Neuronal stem cell (in vitro differentiated cells): ENCODE measurements at regions not wholly inside any gene's neighbourhood (a gene's known extent, or its start where the extent isn't known, plus 50 kb on each side); places are given as distances from the start of the nearest gene placed in this dataset.

Experiments used
- DNase-seq: peaks from one replicate; pipeline ENCODE4 v3.0.0-alpha.2; 2013; ENCODE audit warnings: low spot score
- H2AFZ ChIP-seq: one replicate; pipeline ENCODE4 v1.6.1; 2013; ENCODE audit warnings: mild to moderate bottlenecking, low read length, inconsistent platforms
- H2AK5ac ChIP-seq: 2 replicates; pipeline ENCODE4 v1.6.1; 2013; ENCODE audit warnings: low read depth, mild to moderate bottlenecking, inconsistent platforms, low read length, moderate library complexity, mixed read lengths
- H2BK120ac ChIP-seq: 2 replicates; pipeline ENCODE4 v1.6.1; 2013; ENCODE audit warnings: low read depth, mild to moderate bottlenecking, inconsistent platforms, low read length, moderate library complexity, mixed read lengths
- H2BK12ac ChIP-seq: one replicate; pipeline ENCODE4 v1.6.1; 2013; ENCODE audit warnings: low read length, inconsistent platforms
- H2BK15ac ChIP-seq: 2 replicates; pipeline ENCODE4 v1.6.1; 2013; ENCODE audit warnings: mild to moderate bottlenecking, low read length, inconsistent platforms, mixed read lengths
- H2BK5ac ChIP-seq: one replicate; pipeline ENCODE4 v1.6.1; 2013; ENCODE audit warnings: inconsistent platforms, mild to moderate bottlenecking, low read length, moderate library complexity
- H3K14ac ChIP-seq: one replicate; pipeline ENCODE4 v1.6.1; 2013; ENCODE audit warnings: low read length, inconsistent platforms
- H3K18ac ChIP-seq: 2 replicates; pipeline ENCODE4 v1.6.1; 2013; ENCODE audit warnings: low read length, inconsistent platforms
- H3K23ac ChIP-seq: 2 replicates; pipeline ENCODE4 v1.6.1; 2013; ENCODE audit warnings: low read depth, mild to moderate bottlenecking, mixed read lengths, low read length, inconsistent platforms; ENCODE audit not compliant: poor library complexity
- H3K27ac ChIP-seq: replicated peaks from 3 replicates; pipeline ENCODE4 v1.5.1; 2013; ENCODE audit warnings: low read length, inconsistent platforms
- H3K27me3 ChIP-seq, 3 experiments: 2 replicates each; pipeline ENCODE4 v1.6.1; 2013; ENCODE audit warnings: low read length in 3 of 3, mild to moderate bottlenecking in 2 of 3, inconsistent platforms in 1 of 3, low read depth in 1 of 3, mixed read lengths in 1 of 3, moderate library complexity in 1 of 3; ENCODE audit not compliant: control insufficient read depth in 3 of 3, insufficient read depth in 3 of 3
- H3K36me3 ChIP-seq, 2 donors: replicated peaks in 1 of 2; 2 replicates each; pipeline ENCODE4 v1.6.1; 2013; ENCODE audit warnings: low read length in 2 of 2; ENCODE audit not compliant: control insufficient read depth in 2 of 2, insufficient read depth in 2 of 2
- H3K4ac ChIP-seq: 2 replicates; pipeline ENCODE4 v1.6.1; 2013; ENCODE audit warnings: inconsistent platforms, mild to moderate bottlenecking, low read length, moderate library complexity
- H3K4me1 ChIP-seq, 2 donors: 1 replicate in 1 of 2; 2 replicates in 1 of 2; pipeline ENCODE4 v1.6.1; 2013; ENCODE audit warnings: low read length in 2 of 2, low read depth in 1 of 2; ENCODE audit not compliant: control insufficient read depth in 2 of 2, insufficient read depth in 1 of 2
- H3K4me2 ChIP-seq: one replicate; pipeline ENCODE4 v1.6.1; 2013; ENCODE audit warnings: mild to moderate bottlenecking, low read length, inconsistent platforms; ENCODE audit not compliant: insufficient read depth, poor library complexity, severe bottlenecking
- H3K4me3 ChIP-seq, 2 donors: 2 replicates each; pipeline ENCODE4 v1.5.1; 2013; ENCODE audit warnings: low read length in 2 of 2, mild to moderate bottlenecking in 2 of 2, inconsistent platforms in 1 of 2, moderate library complexity in 1 of 2
- H3K79me1 ChIP-seq: one replicate; pipeline ENCODE4 v1.6.1; 2013; ENCODE audit warnings: low read depth, mild to moderate bottlenecking, inconsistent platforms, low read length, moderate library complexity
- H3K9ac ChIP-seq: one replicate; pipeline ENCODE4 v1.6.1; 2013; ENCODE audit warnings: mild to moderate bottlenecking, low read depth, low read length, inconsistent platforms; ENCODE audit not compliant: poor library complexity
- H3K9me3 ChIP-seq, 2 donors: replicated peaks in 1 of 2; 2 replicates each; pipeline versions ENCODE3 to v1.6.1; 2013; ENCODE audit warnings: low read length in 2 of 2, mild to moderate bottlenecking in 2 of 2, inconsistent platforms in 1 of 2, low read depth in 1 of 2, mixed read lengths in 1 of 2, moderate library complexity in 1 of 2; ENCODE audit not compliant: control insufficient read depth in 2 of 2, insufficient read depth in 1 of 2
- H4K8ac ChIP-seq: one replicate; pipeline ENCODE4 v1.6.1; 2013; ENCODE audit warnings: low read depth, mild to moderate bottlenecking, inconsistent platforms, low read length, moderate library complexity
- H4K91ac ChIP-seq: one replicate; pipeline ENCODE4 v1.6.1; 2013; ENCODE audit warnings: low read length, low read depth, mild to moderate bottlenecking, inconsistent platforms; ENCODE audit not compliant: poor library complexity
- WGBS, 2 donors: extraction: QIAGEN DNeasy Blood & Tissue Kit; methylation state at CpG; one replicate each; pipeline ENCODE4 v1.1.7; 2013; ENCODE audit warnings: missing lambda C conversion rate in 2 of 2, mixed read lengths in 1 of 2; ENCODE audit not compliant: insufficient read length in 2 of 2, insufficient replicate concordance in 1 of 2; ENCODE audit errors: extremely low coverage in 2 of 2; 5-methylcytosine and 5-hydroxymethylcytosine counted together

DNA sequence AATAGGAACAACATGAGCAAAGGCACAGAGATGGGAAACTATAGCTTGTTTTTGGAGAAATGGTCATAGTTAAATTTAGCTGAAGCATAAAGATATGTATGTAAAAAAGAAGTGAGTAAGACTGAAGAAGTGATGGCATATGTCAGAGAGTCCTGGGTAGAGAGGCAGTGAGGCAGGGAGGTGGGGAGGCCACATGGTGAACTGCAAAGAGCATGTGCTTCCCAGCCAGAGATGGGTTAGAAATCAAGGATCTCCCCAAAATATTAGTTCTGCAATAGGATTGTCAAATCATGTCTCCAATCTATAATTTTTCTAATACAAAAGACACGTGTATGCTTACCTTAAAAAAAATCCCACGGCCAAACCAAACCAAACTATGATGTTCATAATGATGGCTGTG is 82.1 kb upstream of the STXBP6 start:
- H2AK5ac ChIP-seq = no peak overlapping the region

DNA sequence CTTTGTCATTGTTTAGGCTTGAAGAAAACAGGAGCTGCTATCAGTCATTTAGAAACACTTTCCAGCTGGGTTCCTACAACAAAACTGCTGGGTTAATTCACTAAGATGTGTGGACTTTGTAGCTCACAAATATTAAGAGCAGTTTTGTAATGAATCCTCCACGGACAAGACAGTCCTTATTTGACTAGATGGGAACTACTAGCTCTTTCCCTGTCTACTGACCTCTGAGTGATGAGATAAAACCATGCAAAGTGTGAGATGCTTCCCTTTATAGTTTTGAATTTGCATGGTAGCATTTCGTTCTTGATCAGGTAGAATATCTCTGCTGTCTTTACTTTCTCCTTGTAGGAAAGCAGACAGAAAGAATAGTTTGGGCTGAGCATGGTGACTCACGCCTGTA is 72.9 kb upstream of the STXBP6 start:
- H3K14ac ChIP-seq = no peak overlapping the region
- no peak overlapping the region for H4K8ac ChIP-seq
- H3K4me3 ChIP-seq = no peak overlapping the region
- no peaks in the 10 kb centered on the region for H3K79me1 ChIP-seq
- no peak overlapping the region for H3K4ac ChIP-seq
- H2BK5ac ChIP-seq = no peak overlapping the region
- DNase-seq = no peak
- H3K4me1 ChIP-seq = peaks cover 0 to 2% of the 10 kb centered on the region in 2 donors
- H2BK12ac ChIP-seq = no peak overlapping the region
- no peak overlapping the region for H2AFZ ChIP-seq
- no peak overlapping the region for H3K4me2 ChIP-seq
- no peaks in the 10 kb centered on the region for H3K27me3 ChIP-seq
- no peaks in the 10 kb centered on the region for H3K36me3 ChIP-seq
- no peak overlapping the region for H2AK5ac ChIP-seq
- no peak overlapping the region for H3K23ac ChIP-seq
- no peak overlapping the region for H4K91ac ChIP-seq
- H3K9me3 ChIP-seq = no peaks in the 10 kb centered on the region
- H3K9ac ChIP-seq = no peak overlapping the region
- WGBS, 2 donors = no CpG with 5 or more reads among the region's 3 CpGs
- no peak overlapping the region for H2BK120ac ChIP-seq
- no peak overlapping the region for H2BK15ac ChIP-seq
- no peak overlapping the region for H3K27ac ChIP-seq
- H3K18ac ChIP-seq = no peak overlapping the region

More for the DNA sequence above, 82.1 kb upstream of the STXBP6 start:
- WGBS, 2 donors = no CpG with 5 or more reads among the region's 2 CpGs
- no peaks in the 10 kb centered on the region for H3K27me3 ChIP-seq
- no peak overlapping the region for H3K4ac ChIP-seq
- no peak overlapping the region for H4K8ac ChIP-seq
- no peak overlapping the region for H3K18ac ChIP-seq
- no peak overlapping the region for H2BK5ac ChIP-seq
- no peak for DNase-seq
- H3K79me1 ChIP-seq = no peaks in the 10 kb centered on the region
- peaks cover 0 to 5% of the 10 kb centered on the region in 2 donors for H3K4me1 ChIP-seq
- H3K14ac ChIP-seq = no peak overlapping the region
- no peak overlapping the region for H2BK12ac ChIP-seq
- no peak overlapping the region for H4K91ac ChIP-seq
- no peak overlapping the region for H3K9ac ChIP-seq
- H3K36me3 ChIP-seq = no peaks in the 10 kb centered on the region
- H2BK15ac ChIP-seq = no peak overlapping the region
- H3K9me3 ChIP-seq = no peaks in the 10 kb centered on the region
- H2BK120ac ChIP-seq = no peak overlapping the region
- H3K27ac ChIP-seq = no peak overlapping the region
- no peak overlapping the region for H3K4me3 ChIP-seq
- no peak overlapping the region for H2AFZ ChIP-seq
- H3K23ac ChIP-seq = no peak overlapping the region
- H3K4me2 ChIP-seq = no peak overlapping the region

DNA sequence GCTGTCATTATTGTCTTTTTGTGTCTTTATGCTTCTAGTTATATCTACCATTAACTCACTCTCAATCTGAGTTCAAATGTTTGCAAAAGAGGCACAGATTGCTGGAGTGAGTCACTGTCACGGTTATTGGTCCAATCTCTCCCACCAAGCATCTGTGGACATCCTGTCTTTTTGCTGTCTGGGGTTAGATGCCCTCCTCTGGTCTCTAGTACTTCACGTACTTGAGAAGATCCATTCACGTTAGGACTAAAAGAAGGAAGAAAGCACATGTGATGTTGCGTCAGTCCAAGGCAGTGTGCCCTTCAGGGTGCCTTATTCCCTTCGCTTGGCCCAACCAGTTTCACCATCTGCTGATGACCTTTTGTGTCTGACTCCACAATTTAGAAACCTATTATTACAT is 72.3 kb upstream of the STXBP6 start:
- Histone ChIP-seq H2AFZ (no peak overlapping the region), H3K79me1 (no peaks in the 10 kb centered on the region), H2BK120ac (no peak overlapping the region), H4K8ac (no peak overlapping the region), H3K9me3 (no peaks in the 10 kb centered on the region), H3K27me3 (no peaks in the 10 kb centered on the region), H3K23ac (no peak overlapping the region), H3K4ac (no peak overlapping the region), H2BK12ac (no peak overlapping the region), H3K18ac (no peak overlapping the region), H3K27ac (no peak overlapping the region), H3K4me2 (no peak overlapping the region), H3K9ac (no peak overlapping the region), H3K36me3 (no peaks in the 10 kb centered on the region), H3K4me3 (no peak overlapping the region), H2AK5ac (no peak overlapping the region), H2BK15ac (no peak overlapping the region), H3K4me1 (peaks cover 0 to 2% of the 10 kb centered on the region in 2 donors), H3K14ac (no peak overlapping the region), H2BK5ac (no peak overlapping the region), H4K91ac (no peak overlapping the region)
- no peak for DNase-seq
- no CpG with 5 or more reads among the region's 5 CpGs for WGBS, 2 donors

DNA sequence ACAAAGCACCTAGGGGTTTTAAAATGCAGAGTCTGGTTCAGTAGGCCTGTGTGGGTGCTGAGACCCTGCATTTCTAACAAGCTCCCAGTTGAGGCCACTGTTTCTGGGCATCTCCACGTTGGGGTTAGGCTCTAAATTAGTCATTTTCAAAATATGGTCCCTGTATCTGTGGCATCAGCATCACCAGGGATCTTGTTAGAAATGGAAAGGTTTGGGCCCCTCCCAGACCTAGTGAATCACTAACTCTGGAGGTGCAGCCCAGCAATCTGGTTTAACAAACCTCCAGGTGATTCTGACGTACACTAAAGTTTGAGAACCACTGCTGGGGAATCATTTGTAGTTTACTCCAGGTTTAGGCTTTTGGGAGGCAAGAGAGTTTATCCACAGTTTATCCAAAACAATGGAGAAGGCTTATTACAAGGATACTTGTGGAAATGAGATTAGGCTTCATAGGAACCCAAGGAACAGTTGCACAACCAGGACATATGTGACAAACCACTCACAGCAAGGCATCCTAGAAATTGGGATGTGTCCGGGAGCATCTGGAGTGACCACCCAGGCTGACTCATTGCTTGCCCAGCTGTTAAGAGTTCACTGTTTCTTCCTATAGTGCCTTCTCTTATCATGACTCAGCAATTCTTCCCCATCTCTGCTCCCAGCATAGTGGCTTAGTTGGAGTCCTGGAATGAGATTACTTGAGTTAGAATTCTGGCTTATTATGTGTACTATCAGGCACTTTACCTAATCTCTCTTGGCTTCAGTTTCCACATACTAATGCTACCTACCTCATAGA is 71.6 kb upstream of the STXBP6 start:
- no peaks in the 10 kb centered on the region for H3K9me3 ChIP-seq
- no peaks in the 10 kb centered on the region for H3K79me1 ChIP-seq
- no peak overlapping the region for H2AFZ ChIP-seq
- peaks cover 0 to 2% of the 10 kb centered on the region in 2 donors for H3K4me1 ChIP-seq
- H3K4ac ChIP-seq = no peak overlapping the region
- H2BK120ac ChIP-seq = no peak overlapping the region
- no peaks in the 10 kb centered on the region for H3K27me3 ChIP-seq
- no peak overlapping the region for H3K14ac ChIP-seq
- no peak overlapping the region for H2BK15ac ChIP-seq
- no peak for DNase-seq
- H3K18ac ChIP-seq = no peak overlapping the region
- WGBS, 2 donors = no CpG with 5 or more reads among the region's 3 CpGs
- no peak overlapping the region for H4K91ac ChIP-seq
- H2AK5ac ChIP-seq = no peak overlapping the region
- H3K27ac ChIP-seq = no peak overlapping the region
- H3K4me2 ChIP-seq = no peak overlapping the region
- no peak overlapping the region for H3K23ac ChIP-seq
- H3K4me3 ChIP-seq = no peak overlapping the region
- no peaks in the 10 kb centered on the region for H3K36me3 ChIP-seq
- no peak overlapping the region for H2BK5ac ChIP-seq
- H3K9ac ChIP-seq = no peak overlapping the region
- H2BK12ac ChIP-seq = no peak overlapping the region
- no peak overlapping the region for H4K8ac ChIP-seq
